Sigmoid colon (tissue), 4 donors: ENCODE measurements at regions not wholly inside any gene's neighbourhood (a gene's known extent, or its start where the extent isn't known, plus 50 kb on each side); places are given as distances from the start of the nearest gene placed in this dataset.

ENCODE experiments used
- CTCF ChIP-seq, 4 experiments: fragments of 450-650 bp in 3 of 4; fragments of 200-600 bp in 1 of 4; IDR thresholded peaks; one replicate each; pipeline ENCODE4 v1.5.1; 2016 to 2019; ENCODE audit warnings: antibody characterized with exemption in 4 of 4, mild to moderate bottlenecking in 3 of 4, moderate library complexity in 2 of 4
- POLR2A ChIP-seq, 2 donors: fragments of 450-650 bp; IDR thresholded peaks; one replicate each; pipeline ENCODE4 v1.6.1; 2016; ENCODE audit warnings: antibody characterized with exemption in 2 of 2, mild to moderate bottlenecking in 2 of 2, moderate library complexity in 2 of 2
- POLR2AphosphoS5 ChIP-seq, 4 donors: sonication (generic); formaldehyde crosslinking; IDR thresholded peaks; one replicate each; pipeline ENCODE4 v1.6.1; 2017; ENCODE audit warnings: antibody characterized with exemption in 4 of 4

- TF ChIP-seq POLR2A (IDR thresholded peaks at IDR 0.05), result no peak
- no peak for TF ChIP-seq CTCF (IDR thresholded peaks at IDR 0.05)
- TF ChIP-seq POLR2AphosphoS5 (IDR thresholded peaks at IDR 0.05), result no peak
These were observed 138.0 kb downstream of the TAF11L14 start for GRCh38 chr5:17772232-17772631.
